CD4-positive, alpha-beta T cell treated with Interleukin-4 for 4 hours (primary cell): ENCODE measurements at regions not wholly inside any gene's neighbourhood (a gene's known extent, or its start where the extent isn't known, plus 50 kb on each side); places are given as distances from the start of the nearest gene placed in this dataset.
"Not testable (repeated sequence)": the region's sequence is repeated elsewhere in the genome, so short reads cannot be mapped to it uniquely, and the experiment has no call there.

Source experiments
- DNase-seq: peaks from one replicate; pipeline ENCODE4 v3.0.0-alpha.2; 2020

- DNase-seq: no peak
Measured at GRCh38 chr18:53918091-53918490, 306.4 kb downstream of the MBD2 start.

- no peak for DNase-seq
Measured at GRCh38 chr18:53911200-53911599, 313.3 kb downstream of the MBD2 start.

- DNase-seq: no peak
Measured at GRCh38 chr18:53909668-53910067, 314.8 kb downstream of the MBD2 start.

GRCh38 chr18:53907921-53908320 lies 316.5 kb downstream of the MBD2 start:
- DNase-seq: no peak

GRCh38 chr18:53906681-53907080 lies 317.8 kb downstream of the MBD2 start:
- no peak for DNase-seq

- DNase-seq: no peak
Measured at GRCh38 chr18:53894675-53895442, 329.6 kb downstream of the MBD2 start.

- DNase-seq: no peak
Measured at GRCh38 chr18:53887447-53887846, 337.0 kb downstream of the MBD2 start.

- no peak for DNase-seq
Measured at GRCh38 chr18:53886058-53886457, 338.4 kb downstream of the MBD2 start.

GRCh38 chr18:53883771-53884170 lies 340.7 kb downstream of the MBD2 start:
- DNase-seq: no peak

- DNase-seq: no peak
Measured at GRCh38 chr18:53874103-53874502, 350.4 kb downstream of the MBD2 start.

GRCh38 chr18:53864770-53865169 lies 359.7 kb downstream of the MBD2 start:
- DNase-seq: no peak

GRCh38 chr18:53862921-53863320 lies 361.5 kb downstream of the MBD2 start:
- DNase-seq: no peak

GRCh38 chr18:53861185-53861584 lies 363.3 kb downstream of the MBD2 start:
- no peak for DNase-seq

GRCh38 chr18:53859764-53860163 lies 364.7 kb downstream of the MBD2 start:
- DNase-seq: no peak

- DNase-seq: no peak
Measured at GRCh38 chr18:53850902-53851301, 373.6 kb downstream of the MBD2 start.

- DNase-seq: no peak
Measured at GRCh38 chr18:53843763-53844162, 380.7 kb downstream of the MBD2 start.

- DNase-seq: no peak
Measured at GRCh38 chr18:53843113-53843760, 381.2 kb downstream of the MBD2 start.

- no peak for DNase-seq
Measured at GRCh38 chr18:53838746-53839145, 385.7 kb downstream of the MBD2 start.

- not testable (repeated sequence) for DNase-seq
Measured at GRCh38 chr18:53821141-53821540, 403.3 kb downstream of the MBD2 start.

- no peak for DNase-seq
Measured at GRCh38 chr18:53819671-53820070, 404.8 kb downstream of the MBD2 start.

- no peak for DNase-seq
Measured at GRCh38 chr18:53819174-53819573, 405.3 kb downstream of the MBD2 start.

- no peak for DNase-seq
Measured at GRCh38 chr18:53817976-53818950, 406.2 kb downstream of the MBD2 start.

GRCh38 chr18:53800171-53800570 lies 424.3 kb downstream of the MBD2 start:
- DNase-seq: no peak
